Fibroblast of the aortic adventitia (primary cell): ENCODE measurements at regions not wholly inside any gene's neighbourhood (a gene's known extent, or its start where the extent isn't known, plus 50 kb on each side); places are given as distances from the start of the nearest gene placed in this dataset.

Experiments used
- DNase-seq: peaks from one replicate; pipeline ENCODE4 v3.0.0-alpha.2; 2010; ENCODE audit warnings: low read depth
- H3K4me3 ChIP-seq: 2 replicates; pipeline ENCODE4 v1.5.1; 2011; ENCODE audit warnings: low read depth, mild to moderate bottlenecking, control low read depth, low read length, moderate library complexity
- TF ChIP-seq, protein P1 (sequence below): IDR thresholded peaks from 2 replicates; pipeline ENCODE4 v1.5.1; 2011; ENCODE audit warnings: mild to moderate bottlenecking, low read length, control low read depth, inconsistent platforms; ENCODE audit not compliant: insufficient read depth

DNA sequence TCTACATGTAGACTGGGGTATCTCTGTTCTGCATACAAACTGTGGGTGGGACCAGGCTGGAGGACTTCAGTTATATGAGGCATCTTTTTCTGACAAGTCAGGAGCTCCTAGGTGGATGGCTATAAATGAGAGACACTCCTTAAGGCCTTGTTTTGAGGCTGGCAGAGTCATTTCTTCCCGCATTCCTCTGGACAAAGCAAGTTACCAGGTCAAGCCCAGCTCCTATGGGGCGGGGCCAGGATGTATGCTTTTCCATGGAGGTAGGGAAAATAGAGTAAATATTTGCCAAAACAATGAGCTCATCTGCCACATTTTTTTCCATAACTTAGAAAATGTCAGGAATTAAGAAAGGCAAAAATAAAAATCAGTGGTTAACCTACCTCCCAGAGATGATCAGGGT lies 283.4 kb downstream of the GPR37 start:
- no peak for DNase-seq
- TF ChIP-seq, protein P1, sequence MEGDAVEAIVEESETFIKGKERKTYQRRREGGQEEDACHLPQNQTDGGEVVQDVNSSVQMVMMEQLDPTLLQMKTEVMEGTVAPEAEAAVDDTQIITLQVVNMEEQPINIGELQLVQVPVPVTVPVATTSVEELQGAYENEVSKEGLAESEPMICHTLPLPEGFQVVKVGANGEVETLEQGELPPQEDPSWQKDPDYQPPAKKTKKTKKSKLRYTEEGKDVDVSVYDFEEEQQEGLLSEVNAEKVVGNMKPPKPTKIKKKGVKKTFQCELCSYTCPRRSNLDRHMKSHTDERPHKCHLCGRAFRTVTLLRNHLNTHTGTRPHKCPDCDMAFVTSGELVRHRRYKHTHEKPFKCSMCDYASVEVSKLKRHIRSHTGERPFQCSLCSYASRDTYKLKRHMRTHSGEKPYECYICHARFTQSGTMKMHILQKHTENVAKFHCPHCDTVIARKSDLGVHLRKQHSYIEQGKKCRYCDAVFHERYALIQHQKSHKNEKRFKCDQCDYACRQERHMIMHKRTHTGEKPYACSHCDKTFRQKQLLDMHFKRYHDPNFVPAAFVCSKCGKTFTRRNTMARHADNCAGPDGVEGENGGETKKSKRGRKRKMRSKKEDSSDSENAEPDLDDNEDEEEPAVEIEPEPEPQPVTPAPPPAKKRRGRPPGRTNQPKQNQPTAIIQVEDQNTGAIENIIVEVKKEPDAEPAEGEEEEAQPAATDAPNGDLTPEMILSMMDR = no peak

DNA sequence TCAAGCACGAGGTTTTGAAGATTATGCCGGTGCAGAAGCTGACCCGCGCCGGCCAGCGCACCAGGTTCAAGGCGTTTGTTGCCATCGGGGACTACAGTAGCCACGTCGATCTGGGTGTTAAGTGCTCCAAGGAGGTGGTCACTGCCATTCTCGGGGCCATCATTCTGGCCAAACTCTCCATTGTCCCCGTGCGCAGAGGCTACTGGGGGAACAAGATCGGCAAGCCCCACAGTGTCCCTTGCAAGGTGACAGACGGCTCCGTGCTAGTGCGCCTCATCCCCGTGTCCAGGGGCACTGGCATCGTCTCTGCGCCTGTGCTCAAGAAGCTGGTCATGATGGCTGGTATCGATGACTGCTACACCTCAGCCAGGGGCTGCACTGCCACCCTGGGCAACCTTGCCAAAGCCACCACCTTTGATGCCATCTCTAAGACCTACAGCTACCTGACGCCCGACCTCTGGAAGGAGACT lies 284.7 kb downstream of the GPR37 start:
- no peak overlapping the region for H3K4me3 ChIP-seq
- TF ChIP-seq, protein P1 = no peak
- DNase-seq = no peak

More for the DNA sequence above, 283.4 kb downstream of the GPR37 start:
- H3K4me3 ChIP-seq = no peak overlapping the region

- no peak for DNase-seq
- TF ChIP-seq, protein P1 = no peak
- no peak overlapping the region for H3K4me3 ChIP-seq
Observed at GRCh38 chr7:124480036-124480820, 285.4 kb downstream of the GPR37 start.

DNA sequence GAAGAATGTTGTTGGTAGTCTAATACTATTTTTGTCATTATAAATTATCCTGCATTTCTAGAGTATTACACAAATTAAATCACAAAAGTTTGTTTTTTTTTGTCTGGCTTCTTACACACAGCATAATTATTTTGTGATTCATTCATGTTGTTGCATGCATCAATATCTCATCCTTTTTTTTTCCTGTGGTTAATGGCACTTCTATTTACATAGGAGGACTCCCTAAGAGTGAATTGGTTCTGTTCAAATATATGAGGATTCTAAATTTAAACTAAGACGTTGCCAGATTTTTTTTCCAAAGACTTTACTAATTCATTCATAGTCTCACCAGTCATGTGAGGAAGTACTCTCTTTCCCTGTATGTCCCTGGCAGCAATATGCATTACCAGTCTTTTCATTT lies 303.3 kb downstream of the GPR37 start:
- TF ChIP-seq, protein P1 = no peak
- no peak overlapping the region for H3K4me3 ChIP-seq
- DNase-seq = no peak

DNA sequence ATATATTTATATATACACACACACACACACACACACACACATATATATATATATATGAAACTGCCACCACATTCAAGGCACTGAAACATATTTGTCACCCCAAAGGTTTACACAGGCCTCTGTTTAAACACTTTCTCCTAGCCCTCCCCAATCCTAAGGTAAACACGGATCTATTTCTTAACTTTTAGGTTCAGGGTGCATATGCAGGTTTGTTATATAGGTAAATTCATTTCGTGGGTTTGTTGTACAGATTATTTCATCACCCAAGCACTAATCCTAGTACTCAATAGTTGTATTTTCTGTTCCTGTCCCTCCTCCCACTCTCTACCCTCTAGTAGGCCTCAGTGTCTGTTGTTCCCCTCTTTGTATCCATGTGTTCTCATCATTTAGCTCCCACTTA lies 305.0 kb downstream of the GPR37 start:
- TF ChIP-seq, protein P1 = no peak
- DNase-seq = no peak
- H3K4me3 ChIP-seq = no peak overlapping the region

DNA sequence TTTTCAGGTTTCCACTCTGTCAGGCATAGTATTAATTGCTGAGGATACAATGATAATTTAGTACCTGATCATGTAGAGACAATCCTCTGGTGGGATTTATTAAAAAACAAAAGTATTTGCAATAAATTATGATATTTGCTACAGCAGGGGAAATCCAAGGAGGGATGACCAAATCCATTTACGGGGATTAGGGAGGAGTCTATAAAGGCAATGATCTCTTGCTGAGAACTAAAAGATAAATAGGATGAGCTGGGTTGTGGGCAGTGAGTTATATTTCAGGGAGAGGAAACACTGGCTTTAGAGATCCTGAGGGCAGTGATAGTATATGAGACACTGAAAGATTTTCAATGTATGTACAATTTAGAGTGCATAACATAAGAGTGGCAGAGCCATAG lies 305.5 kb downstream of the GPR37 start:
- DNase-seq = no peak
- TF ChIP-seq, protein P1 = no peak

More for the DNA sequence above, 305.5 kb downstream of the GPR37 start:
- no peak overlapping the region for H3K4me3 ChIP-seq
